Astrocyte (in vitro differentiated cells and primary cell): ENCODE measurements at regions not wholly inside any gene's neighbourhood (a gene's known extent, or its start where the extent isn't known, plus 50 kb on each side); places are given as distances from the start of the nearest gene placed in this dataset.

Experiments
- DNase-seq: peaks from one replicate; pipeline ENCODE4 v3.0.0-alpha.2; 2010; ENCODE audit warnings: low read depth
- FAIRE-seq: peaks from 2 replicates; lab custom pipeline; 2011; peaks lifted over from hg19 to GRCh38; lab: Jason Lieb, UNC
- H2AFZ ChIP-seq: 2 replicates; pipeline ENCODE4 v1.6.0; 2012; ENCODE audit warnings: low read depth, low read length, inconsistent platforms
- H3K27ac ChIP-seq: 2 replicates; pipeline ENCODE4 v1.5.1; 2011; ENCODE audit warnings: low read depth, low read length, inconsistent platforms
- H3K27me3 ChIP-seq: 2 replicates; pipeline ENCODE4 v1.6.0; 2011; ENCODE audit warnings: low read length, inconsistent platforms; ENCODE audit not compliant: insufficient read depth
- H3K36me3 ChIP-seq: 2 replicates; pipeline ENCODE4 v1.5.1; 2011; ENCODE audit warnings: low read length, inconsistent platforms; ENCODE audit not compliant: insufficient read depth
- H3K4me1 ChIP-seq: 2 replicates; pipeline ENCODE4 v1.5.1; 2011; ENCODE audit warnings: low read length, inconsistent platforms; ENCODE audit not compliant: insufficient read depth
- H3K4me2 ChIP-seq: 2 replicates; pipeline ENCODE4 v1.6.0; 2012; ENCODE audit warnings: low read length, inconsistent platforms
- H3K4me3 ChIP-seq: 2 replicates; pipeline ENCODE4 v1.5.1; 2011; ENCODE audit warnings: low read depth, mild to moderate bottlenecking, low read length, inconsistent platforms; ENCODE audit not compliant: insufficient read depth
- H3K79me2 ChIP-seq: 2 replicates; pipeline ENCODE4 v1.6.0; 2012; ENCODE audit warnings: mild to moderate bottlenecking, low read length, inconsistent platforms; ENCODE audit not compliant: insufficient read depth
- H3K9ac ChIP-seq: 2 replicates; pipeline ENCODE4 v1.6.0; 2012; ENCODE audit warnings: mild to moderate bottlenecking, low read length, inconsistent platforms
- H3K9me3 ChIP-seq: 2 replicates; pipeline ENCODE4 v1.5.1; 2012; ENCODE audit warnings: low read depth, mild to moderate bottlenecking, low read length, inconsistent platforms; ENCODE audit not compliant: insufficient read depth
- H4K20me1 ChIP-seq: 2 replicates; pipeline ENCODE4 v1.6.0; 2012; ENCODE audit warnings: low read length, inconsistent platforms; ENCODE audit not compliant: insufficient read depth
- H3K27ac Mint-ChIP-seq: one replicate; pipeline ENCODE4 v1.8.0; 2021; ENCODE audit warnings: mild to moderate bottlenecking, mixed read lengths; ENCODE audit not compliant: unreplicated experiment
- H3K27me3 Mint-ChIP-seq: one replicate; pipeline ENCODE4 v1.8.0; 2021; ENCODE audit warnings: low read depth, mixed read lengths; ENCODE audit not compliant: unreplicated experiment
- H3K36me3 Mint-ChIP-seq: one replicate; pipeline ENCODE4 v1.8.0; 2021; ENCODE audit warnings: low read depth, mixed read lengths; ENCODE audit not compliant: unreplicated experiment
- H3K4me1 Mint-ChIP-seq: one replicate; pipeline ENCODE4 v1.8.0; 2021; ENCODE audit warnings: low read depth, mixed read lengths; ENCODE audit not compliant: unreplicated experiment
- H3K4me3 Mint-ChIP-seq: one replicate; pipeline ENCODE4 v1.8.0; 2021; ENCODE audit warnings: mild to moderate bottlenecking, moderate library complexity, mixed read lengths; ENCODE audit not compliant: unreplicated experiment
- H3K9me3 Mint-ChIP-seq: one replicate; pipeline ENCODE4 v1.8.0; 2021; ENCODE audit warnings: mild to moderate bottlenecking, mixed read lengths; ENCODE audit not compliant: unreplicated experiment
- EZH2 ChIP-seq: IDR thresholded peaks from 2 replicates; pipeline ENCODE4 v1.6.1; 2012; ENCODE audit warnings: mild to moderate bottlenecking, low read length, inconsistent platforms; ENCODE audit not compliant: insufficient read depth
- TF ChIP-seq, protein P1 (sequence below): IDR thresholded peaks from 2 replicates; pipeline ENCODE4 v1.5.1; 2011; ENCODE audit warnings: low read depth, mild to moderate bottlenecking, inconsistent platforms, low read length, moderate library complexity; ENCODE audit not compliant: insufficient read depth

DNA sequence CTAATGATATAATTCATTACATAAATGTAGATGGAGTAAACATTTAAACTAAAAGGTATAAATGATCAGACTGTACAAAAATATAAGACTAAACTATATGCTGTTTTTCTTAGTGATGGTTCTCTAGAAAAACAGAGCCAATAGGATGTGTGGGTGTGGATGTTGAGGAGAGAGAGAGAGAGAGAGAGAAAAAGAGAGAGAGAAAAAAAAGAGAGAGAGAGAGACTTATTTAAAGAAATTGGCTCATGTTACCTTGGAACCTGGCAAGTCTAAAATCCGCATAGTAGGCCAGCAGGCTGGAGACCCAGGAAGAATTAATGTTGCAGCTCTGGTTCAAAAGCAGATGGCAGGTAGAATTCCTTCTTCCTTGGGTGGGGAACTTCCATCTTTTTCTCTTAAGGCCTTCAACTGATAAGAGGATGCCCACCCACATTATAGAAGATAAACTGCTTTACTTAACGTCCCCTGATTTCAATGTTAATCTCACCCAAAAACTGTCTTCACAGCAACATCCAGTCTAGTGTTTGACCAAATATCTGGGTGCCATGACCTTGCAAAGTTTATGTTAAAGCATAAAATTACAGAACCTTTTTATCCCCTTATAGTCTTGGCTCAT, 74.3 kb upstream of the KCNJ15 start:
- H3K4me1 ChIP-seq = no peaks in the 10 kb centered on the region
- H3K27me3 ChIP-seq = no peaks in the 10 kb centered on the region
- no peak overlapping the region for H3K4me2 ChIP-seq
- Mint-ChIP-seq H3K9me3 (peaks cover 7% of the 10 kb centered on the region), H3K27me3 (no peaks in the 10 kb centered on the region), H3K36me3 (no peaks in the 10 kb centered on the region), H3K4me1 (peaks cover 21% of the 10 kb centered on the region), H3K4me3 (no peak overlapping the region), H3K27ac (no peak overlapping the region)
- FAIRE-seq = no peak
- no peak overlapping the region for H3K9ac ChIP-seq
- no peak for TF ChIP-seq EZH2
- TF ChIP-seq, protein P1, sequence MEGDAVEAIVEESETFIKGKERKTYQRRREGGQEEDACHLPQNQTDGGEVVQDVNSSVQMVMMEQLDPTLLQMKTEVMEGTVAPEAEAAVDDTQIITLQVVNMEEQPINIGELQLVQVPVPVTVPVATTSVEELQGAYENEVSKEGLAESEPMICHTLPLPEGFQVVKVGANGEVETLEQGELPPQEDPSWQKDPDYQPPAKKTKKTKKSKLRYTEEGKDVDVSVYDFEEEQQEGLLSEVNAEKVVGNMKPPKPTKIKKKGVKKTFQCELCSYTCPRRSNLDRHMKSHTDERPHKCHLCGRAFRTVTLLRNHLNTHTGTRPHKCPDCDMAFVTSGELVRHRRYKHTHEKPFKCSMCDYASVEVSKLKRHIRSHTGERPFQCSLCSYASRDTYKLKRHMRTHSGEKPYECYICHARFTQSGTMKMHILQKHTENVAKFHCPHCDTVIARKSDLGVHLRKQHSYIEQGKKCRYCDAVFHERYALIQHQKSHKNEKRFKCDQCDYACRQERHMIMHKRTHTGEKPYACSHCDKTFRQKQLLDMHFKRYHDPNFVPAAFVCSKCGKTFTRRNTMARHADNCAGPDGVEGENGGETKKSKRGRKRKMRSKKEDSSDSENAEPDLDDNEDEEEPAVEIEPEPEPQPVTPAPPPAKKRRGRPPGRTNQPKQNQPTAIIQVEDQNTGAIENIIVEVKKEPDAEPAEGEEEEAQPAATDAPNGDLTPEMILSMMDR = no peak
- H3K79me2 ChIP-seq = no peaks in the 10 kb centered on the region
- no peak overlapping the region for H3K4me3 ChIP-seq
- no peaks in the 10 kb centered on the region for H3K36me3 ChIP-seq
- H2AFZ ChIP-seq = no peak overlapping the region
- H3K9me3 ChIP-seq = peaks cover 8% of the 10 kb centered on the region
- no peak for DNase-seq
- H4K20me1 ChIP-seq = no peaks in the 10 kb centered on the region
- no peak overlapping the region for H3K27ac ChIP-seq

DNA sequence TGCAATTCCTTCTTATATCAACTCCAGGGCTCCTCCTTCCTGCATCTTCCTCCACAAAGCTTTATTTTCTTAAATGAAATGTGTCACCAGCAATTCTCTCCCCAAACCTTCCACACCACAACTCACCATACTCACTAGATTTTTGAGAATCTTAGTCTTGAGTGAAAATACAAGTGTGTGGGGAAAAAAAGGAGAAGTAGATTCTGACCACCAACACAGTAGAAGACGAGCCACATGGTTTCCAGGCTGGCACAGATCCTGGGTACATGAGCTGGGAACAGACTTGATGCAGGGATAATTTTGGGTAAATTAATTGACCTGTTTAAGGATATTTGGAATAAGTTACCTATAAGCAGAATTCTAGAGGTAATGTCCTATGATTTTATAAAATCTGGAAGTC, 72.8 kb upstream of the KCNJ15 start:
- Mint-ChIP-seq H3K9me3 (peaks cover 3% of the 10 kb centered on the region), H3K4me1 (peaks cover 17% of the 10 kb centered on the region), H3K4me3 (no peak overlapping the region), H3K27ac (no peak overlapping the region), H3K27me3 (no peaks in the 10 kb centered on the region), H3K36me3 (no peaks in the 10 kb centered on the region)
- DNase-seq (no peak), FAIRE-seq (no peak)
- no peak overlapping the region for H2AFZ ChIP-seq
- H4K20me1 ChIP-seq = no peaks in the 10 kb centered on the region
- no peaks in the 10 kb centered on the region for H3K79me2 ChIP-seq
- no peaks in the 10 kb centered on the region for H3K36me3 ChIP-seq
- H3K27ac ChIP-seq = no peak overlapping the region
- no peaks in the 10 kb centered on the region for H3K27me3 ChIP-seq
- no peak overlapping the region for H3K9ac ChIP-seq
- no peaks in the 10 kb centered on the region for H3K4me1 ChIP-seq
- H3K9me3 ChIP-seq = peaks cover 4% of the 10 kb centered on the region
- H3K4me3 ChIP-seq = no peak overlapping the region
- TF ChIP-seq, protein P1 = no peak
- no peak for TF ChIP-seq EZH2
- H3K4me2 ChIP-seq = no peak overlapping the region

DNA sequence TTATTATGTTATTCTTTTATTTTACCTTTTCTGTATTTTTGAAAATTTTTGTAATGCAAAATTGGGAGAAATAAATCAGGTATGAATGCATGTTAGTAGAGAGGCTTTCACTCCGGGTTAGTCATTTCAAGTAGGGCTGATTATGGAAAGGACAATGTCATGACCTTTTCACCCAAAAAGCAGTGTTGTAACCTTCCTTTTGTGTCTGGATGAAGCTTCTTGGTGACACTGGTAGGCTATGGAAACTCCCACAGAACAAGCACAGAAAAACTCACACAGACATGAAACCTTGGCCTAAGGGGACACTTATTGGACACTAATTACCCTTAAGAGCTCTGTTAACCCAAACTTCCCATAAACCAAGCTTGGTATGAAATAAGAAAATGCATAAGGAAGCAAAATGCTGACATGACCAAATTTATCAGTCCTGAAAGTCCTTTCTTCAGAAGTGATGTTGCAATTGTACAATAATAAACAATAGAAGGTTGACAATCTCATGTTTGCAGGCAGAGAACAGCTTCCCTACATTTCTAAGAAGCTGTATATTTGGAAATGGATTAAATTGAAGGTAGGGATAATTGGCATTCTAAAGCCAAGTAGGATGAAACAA, 70.0 kb upstream of the KCNJ15 start:
- no peaks in the 10 kb centered on the region for H3K9me3 Mint-ChIP-seq
- H3K36me3 Mint-ChIP-seq = no peaks in the 10 kb centered on the region
- TF ChIP-seq, protein P1 = no peak
- TF ChIP-seq EZH2 = no peak
- Histone ChIP-seq H3K4me3 (no peak overlapping the region), H3K9me3 (no peaks in the 10 kb centered on the region), H3K4me2 (no peak overlapping the region), H2AFZ (no peak overlapping the region), H3K9ac (no peak overlapping the region), H4K20me1 (no peaks in the 10 kb centered on the region), H3K27ac (no peak overlapping the region), H3K36me3 (no peaks in the 10 kb centered on the region), H3K79me2 (no peaks in the 10 kb centered on the region), H3K27me3 (no peaks in the 10 kb centered on the region), H3K4me1 (no peaks in the 10 kb centered on the region)
- no peak for FAIRE-seq
- peaks cover under 1% of the 10 kb centered on the region for H3K4me1 Mint-ChIP-seq
- H3K27me3 Mint-ChIP-seq = no peaks in the 10 kb centered on the region
- DNase-seq = no peak
- H3K27ac Mint-ChIP-seq = no peak overlapping the region
- H3K4me3 Mint-ChIP-seq = no peak overlapping the region
